GM20000 (cell line): ENCODE measurements at regions not wholly inside any gene's neighbourhood (a gene's known extent, or its start where the extent isn't known, plus 50 kb on each side); places are given as distances from the start of the nearest gene placed in this dataset.
"Not testable (repeated sequence)": the region's sequence is repeated elsewhere in the genome, so short reads cannot be mapped to it uniquely, and the experiment has no call there.

ENCODE experiments used
- DNase-seq: peaks from one replicate; pipeline ENCODE4 v3.0.0; 2012; ENCODE audit warnings: low spot score
- CTCF ChIP-seq: IDR thresholded peaks from 2 replicates; pipeline ENCODE4 v1.5.1; 2012; ENCODE audit warnings: mild to moderate bottlenecking, control low read depth; ENCODE audit errors: extremely low read depth, missing control alignments

GRCh38 chr17:27960183-27960849 lies 67.2 kb upstream of the LYRM9 start:
- DNase-seq, result no peak
- no peak for TF ChIP-seq CTCF

GRCh38 chr17:27962581-27962980 lies 69.4 kb upstream of the LYRM9 start:
- DNase-seq, result not testable (repeated sequence)

- no peak for DNase-seq
- TF ChIP-seq CTCF, result no peak
These were observed 72.1 kb upstream of the LYRM9 start for GRCh38 chr17:27965224-27965623.

- TF ChIP-seq CTCF, result no peak
These were observed 74.2 kb upstream of the NLK start for GRCh38 chr17:27968206-27968732.

GRCh38 chr17:27970587-27970986 lies 71.9 kb upstream of the NLK start:
- DNase-seq, result no peak
- TF ChIP-seq CTCF, result no peak

More at GRCh38 chr17:27968206-27968732, 74.2 kb upstream of the NLK start:
- no peak for DNase-seq

GRCh38 chr17:27973258-27974044 lies 69.0 kb upstream of the NLK start:
- TF ChIP-seq CTCF, result no peak
- no peak for DNase-seq

GRCh38 chr17:27974045-27974436 lies 68.4 kb upstream of the NLK start:
- no peak for TF ChIP-seq CTCF
- no peak for DNase-seq
